ENCODE measurements at regions not wholly inside any gene's neighbourhood (a gene's known extent, or its start where the extent isn't known, plus 50 kb on each side); places are given as distances from the start of the nearest gene placed in this dataset.

DNA sequence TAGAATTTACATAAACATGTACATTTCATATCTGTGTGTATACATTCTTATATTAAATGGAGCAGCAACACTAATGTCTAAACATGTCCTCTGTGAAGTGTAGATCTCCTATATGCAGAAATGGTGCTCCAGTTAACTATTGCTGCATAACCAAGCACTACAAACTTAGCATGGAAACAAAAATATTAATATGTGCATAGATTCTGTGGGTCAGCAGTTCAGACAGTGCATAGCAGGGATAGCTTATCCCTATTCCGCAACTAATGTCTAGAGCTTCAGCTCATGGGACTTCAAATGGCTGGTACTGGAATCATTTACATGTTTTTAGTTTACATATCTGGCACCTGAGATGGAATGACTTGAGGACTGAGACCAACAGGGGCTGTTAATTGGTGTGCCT, 652.1 kb downstream of the TLE4 start:
- DNase-seq (ENCODE audit: low read depth): no peak

DNA sequence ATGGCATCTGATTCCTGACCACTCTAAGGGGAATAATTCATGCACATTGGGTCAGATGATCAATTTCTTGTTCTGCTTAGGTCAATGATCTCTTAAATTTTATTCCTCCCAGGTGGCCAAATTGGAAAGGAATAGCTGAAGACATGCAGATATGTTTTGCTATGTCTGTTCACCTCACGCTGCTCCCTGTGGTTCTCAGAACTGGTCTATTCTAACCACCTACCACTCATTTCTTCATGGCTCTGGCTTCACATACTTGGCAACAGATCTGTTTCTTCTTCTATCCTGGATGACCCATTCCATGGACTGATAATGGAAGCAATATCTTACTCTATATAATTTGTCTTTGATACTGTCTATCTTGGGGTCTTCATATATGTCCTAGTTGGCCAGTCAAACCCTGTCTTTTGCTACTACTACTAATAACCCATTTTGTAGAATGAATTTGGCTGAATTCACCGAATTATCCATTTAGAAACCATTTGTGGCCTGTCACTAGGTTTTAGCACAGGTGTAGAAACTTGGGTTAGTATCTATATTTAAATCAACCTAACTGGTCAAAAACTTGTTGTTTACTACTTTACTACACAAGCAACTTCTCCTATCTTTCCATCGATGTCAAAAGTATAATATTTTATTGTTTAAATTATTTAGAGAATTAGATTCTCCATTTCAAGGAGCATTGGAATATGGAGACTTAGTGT, 650.9 kb downstream of the TLE4 start:
- DNase-seq (ENCODE audit: low read depth): no peak

DNA sequence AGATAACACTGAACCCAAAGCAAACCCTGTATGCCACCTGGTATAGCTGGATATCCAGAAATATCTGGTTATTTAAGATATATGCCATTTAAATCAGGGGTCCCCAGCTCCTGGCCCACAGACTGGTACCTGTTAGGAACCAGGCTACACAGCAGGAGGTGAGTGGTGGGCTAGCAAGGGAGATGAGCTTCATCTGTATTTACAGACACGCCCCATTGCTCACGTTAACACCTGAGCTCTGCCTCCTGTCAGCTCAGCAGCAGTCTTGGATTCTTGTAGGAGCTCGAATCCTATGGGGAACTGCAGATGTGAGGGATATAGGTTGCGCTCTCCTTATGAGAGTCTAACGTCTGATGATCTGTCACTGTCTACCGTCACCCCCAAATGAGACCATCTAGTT, 646.6 kb downstream of the TLE4 start:
- no peak for DNase-seq (ENCODE audit: low read depth)

DNA sequence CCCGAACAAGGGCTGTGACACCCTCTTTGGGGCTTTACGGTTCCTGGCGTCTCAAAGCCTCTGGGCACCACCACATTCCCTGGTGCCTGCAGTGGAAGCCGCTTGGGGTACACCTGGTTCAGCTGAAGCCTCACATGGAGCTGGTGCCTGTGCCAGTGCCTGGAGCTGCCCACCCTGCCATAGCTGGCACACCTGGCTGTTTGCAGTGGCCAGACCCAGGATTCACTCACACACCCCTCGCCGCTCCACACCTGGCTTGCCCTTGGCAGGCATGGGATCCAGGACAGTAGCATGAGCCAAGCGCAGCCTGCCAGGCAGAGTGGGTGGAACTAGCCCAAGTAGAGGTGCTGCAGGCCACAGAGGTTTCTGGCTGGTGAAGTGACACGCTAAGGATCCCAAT, 641.8 kb downstream of the TLE4 start:
- DNase-seq (ENCODE audit: low read depth): no peak

DNA sequence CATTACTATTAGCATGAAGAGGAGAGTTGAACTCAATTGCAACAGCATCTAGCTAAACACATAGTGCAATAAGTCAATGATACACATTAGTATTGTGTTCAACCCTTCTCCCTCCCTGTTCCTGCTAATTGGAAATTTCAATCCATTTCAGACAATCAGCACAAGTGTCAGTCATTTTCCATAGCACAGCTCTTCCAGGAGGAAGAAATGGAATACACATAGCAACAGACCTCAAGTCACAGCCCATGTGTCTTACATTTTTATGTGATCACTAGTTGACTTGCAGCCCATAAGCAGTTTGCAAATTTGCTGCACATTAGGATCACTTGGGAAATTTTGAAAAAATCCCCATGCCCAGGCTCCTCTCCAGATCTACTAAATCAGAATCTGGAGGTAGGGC, 636.9 kb downstream of the TLE4 start:
- DNase-seq (ENCODE audit: low read depth): no peak

DNA sequence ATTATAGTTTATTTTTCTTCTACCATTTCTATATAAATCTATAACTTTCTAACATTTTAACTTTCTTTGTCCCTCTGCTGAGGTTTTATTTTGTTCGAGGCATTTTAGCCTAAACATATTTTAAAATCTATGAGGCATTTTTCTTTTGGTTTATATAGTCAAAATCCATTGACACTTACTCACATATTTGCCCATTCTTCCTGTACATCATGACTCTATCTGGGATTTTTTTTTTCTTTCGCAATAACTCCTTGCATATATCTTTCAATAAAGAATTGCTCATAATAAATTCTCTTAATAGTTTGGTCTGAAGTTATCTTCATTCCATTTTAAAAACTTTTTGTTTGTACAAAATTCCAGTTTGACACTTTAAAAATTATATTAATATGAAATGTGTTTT, 632.3 kb downstream of the TLE4 start:
- DNase-seq (ENCODE audit: low read depth): no peak

DNA sequence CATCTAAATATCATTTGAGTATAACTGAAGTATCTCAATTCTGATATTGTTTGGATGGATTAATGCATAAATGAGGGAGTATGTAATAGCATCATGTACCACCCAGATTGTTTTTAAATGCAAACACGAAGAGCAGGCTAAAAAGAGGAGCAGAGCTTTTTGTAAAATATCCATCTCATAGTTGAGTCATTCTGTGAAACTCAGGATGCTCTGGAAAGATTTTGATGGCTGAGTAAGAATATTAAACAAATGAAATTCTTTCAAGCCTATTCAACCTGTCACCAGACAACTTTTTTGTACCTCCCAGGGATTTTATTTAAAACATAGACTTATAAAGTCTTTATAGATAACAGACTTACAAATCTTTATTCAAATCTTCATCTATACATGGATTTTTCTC, 625.9 kb downstream of the TLE4 start:
- DNase-seq (ENCODE audit: low read depth): no peak

DNA sequence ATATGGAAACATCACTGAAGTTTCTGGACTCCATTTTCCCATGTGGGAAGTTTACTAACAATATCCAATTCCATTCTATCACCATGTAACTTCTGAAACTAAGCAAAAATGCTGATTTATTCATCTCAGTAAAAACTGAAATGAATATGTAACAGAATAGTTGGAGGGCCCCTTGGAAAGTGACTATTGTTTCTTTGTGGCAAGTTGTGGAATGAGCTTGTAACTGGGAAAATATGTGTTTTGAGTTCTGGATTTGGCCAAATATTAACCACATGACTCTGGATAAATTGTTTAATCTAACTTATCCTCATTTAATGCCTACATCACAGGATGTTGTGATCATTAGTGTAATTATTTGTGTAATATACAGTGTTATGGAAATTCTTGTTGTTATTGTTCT, 619.3 kb downstream of the TLE4 start:
- no peak for DNase-seq (ENCODE audit: low read depth)

DNA sequence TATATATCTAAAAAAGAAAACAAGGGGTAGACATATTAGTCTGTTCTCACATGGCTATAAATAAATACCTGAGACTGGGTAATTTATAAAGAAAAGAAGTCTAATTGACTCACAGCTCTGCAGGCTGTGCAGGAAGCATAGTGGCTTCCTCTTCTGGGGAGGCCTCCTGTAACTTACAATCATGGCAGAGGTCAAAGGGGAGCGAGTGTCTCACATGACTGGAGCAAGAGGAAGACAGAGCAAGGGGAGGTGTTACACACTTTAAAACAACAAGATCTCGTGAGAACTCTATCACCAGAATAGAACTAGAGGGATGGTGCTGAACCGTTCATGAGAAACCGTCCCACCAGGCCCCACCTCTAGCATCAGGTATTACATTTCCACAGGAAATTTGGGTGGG, 616.8 kb downstream of the TLE4 start:
- DNase-seq (ENCODE audit: low read depth): no peak

DNA sequence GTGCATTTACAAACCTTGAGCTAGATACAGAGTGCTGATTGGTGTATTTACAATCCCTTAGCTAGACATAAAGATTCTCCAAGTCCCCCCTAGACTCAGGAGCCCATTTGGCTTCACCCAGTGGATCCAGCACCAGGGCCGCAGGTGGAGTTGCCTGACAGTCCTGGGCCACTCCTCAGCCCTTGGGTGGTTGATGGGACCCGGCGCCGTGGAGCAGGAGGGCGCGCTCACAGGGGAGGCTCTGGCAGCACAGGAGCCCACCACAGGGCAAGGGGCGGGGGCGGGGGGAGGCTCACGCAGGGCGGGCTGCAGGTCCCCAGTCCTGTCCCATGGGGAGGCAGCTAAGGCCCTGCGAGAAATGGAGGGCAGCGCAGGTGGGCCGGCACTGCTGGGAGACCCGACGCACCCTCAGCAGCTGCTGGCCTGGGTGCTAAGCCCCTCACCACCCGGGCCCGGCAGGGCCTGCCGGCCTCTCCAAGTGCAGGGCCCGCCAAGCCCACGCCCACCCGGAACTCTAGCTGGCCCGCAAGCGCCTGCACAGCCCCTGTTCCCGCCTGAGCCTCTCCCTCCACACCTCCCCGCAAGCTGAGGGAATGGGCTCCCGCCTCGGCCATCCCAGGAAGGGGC, 613.5 kb downstream of the TLE4 start:
- DNase-seq (ENCODE audit: low read depth): no peak

DNA sequence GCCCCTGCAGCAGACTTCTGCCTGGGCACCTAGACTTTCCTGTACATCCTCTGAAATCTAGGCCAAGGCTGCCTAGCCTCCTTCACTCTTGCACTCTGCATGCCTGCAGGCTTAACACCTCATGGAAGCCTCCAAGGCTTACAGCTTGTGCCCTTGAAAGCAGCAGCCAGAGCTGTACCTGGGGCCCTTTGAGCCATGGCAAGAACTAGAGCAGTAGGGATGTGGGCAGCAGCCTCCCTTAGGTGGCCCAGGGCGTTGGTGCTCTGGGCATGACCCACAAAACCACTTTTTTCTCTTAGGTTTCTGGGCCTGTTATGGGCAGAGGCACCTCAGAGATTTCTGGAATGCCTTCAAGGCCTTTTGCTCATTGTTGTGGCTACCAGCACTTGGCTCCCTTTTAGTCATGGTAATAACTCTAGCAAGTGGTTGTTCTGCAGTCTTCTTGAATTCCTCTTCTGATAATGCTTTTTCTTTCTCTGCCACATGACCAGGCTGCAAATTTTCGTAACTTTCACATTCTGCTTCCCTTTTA, 606.2 kb downstream of the TLE4 start:
- no peak for DNase-seq (ENCODE audit: low read depth)

DNA sequence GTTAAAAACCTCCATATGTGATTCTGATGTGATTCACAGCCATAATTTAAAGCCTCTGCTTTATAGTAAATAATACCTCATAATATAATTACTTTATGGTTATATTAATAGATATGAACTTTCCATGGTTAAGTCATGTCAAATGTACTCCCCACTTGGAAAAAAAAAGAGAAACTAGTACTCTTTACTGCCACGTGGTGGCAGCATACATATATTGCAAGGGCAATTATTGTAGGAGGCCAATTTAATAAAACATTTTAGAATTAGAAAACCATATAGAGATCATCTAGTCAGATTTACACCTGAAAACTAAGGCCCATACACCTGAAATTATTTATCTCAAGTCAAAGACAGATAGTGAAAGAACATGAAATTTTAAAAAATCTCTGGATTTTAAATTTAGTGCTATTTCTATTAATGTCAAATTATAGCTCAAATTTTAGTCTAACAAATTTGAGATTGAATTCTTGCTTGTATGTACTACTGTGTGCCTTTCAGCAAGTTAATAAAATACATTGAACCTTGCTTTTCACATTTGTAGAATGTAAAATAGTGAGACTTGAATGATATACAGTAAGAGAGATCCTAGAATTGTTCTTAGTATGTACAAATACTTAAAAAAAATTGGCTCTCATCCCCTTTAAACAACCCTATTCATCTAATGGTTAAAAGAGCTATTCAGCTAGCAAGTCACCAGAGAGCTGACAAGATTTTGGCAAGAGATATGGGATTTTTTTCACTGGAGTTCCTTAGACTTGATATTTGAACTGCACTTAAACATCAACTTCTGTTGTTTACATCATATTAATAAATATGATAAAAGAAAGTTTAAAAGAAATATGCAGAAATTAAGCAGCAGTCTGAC, 603.8 kb downstream of the TLE4 start:
- no peak for DNase-seq (ENCODE audit: low read depth)

DNA sequence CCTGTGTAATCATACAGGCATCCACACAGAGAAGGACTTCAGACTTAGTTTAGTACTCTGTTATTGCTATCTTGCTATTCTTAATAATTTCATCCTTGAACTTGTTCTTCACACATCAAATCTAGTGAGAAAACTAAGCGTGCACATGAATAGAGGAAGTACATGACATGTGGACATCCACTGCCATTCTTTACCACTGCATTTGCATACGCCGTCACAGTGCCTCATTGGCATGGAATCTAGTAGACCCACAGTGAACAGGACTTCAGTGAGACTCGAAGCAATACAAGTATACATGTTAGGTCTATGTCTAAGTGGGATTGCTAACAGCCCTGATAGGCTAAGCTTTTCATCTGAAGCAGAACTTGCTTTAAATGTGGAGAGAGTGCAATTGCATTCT, 592.1 kb downstream of the TLE4 start:
- no peak for DNase-seq (ENCODE audit: low read depth)

DNA sequence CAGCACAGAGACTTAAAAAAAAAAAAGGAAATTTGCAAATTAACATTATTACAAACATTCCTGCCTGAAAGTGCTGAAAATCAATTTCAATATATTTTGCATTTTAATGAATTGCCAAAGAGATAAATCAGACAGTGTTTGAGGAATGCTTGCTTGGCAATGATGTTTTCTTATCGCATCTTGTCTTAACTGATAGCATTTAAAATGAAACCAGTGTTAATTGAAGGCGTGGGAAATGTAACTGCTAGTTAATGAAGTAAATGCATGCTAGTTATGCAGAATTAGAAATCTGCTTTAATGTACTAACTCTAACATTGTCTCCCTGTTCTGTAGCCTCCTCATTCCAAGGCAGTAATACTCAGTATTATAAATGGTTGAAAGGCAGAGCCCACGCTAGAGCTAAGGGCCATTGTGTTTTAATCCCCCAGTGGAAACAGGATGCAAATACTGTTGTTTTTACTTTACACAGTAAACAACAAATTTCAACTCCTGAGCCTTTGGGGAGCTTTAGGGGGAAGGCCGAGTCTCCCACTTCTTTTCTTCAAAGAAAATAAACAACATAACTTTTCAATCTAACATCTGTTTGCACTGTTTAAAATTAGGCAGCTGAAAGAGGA, 586.9 kb downstream of the TLE4 start:
- DNase-seq (ENCODE audit: low read depth): no peak

DNA sequence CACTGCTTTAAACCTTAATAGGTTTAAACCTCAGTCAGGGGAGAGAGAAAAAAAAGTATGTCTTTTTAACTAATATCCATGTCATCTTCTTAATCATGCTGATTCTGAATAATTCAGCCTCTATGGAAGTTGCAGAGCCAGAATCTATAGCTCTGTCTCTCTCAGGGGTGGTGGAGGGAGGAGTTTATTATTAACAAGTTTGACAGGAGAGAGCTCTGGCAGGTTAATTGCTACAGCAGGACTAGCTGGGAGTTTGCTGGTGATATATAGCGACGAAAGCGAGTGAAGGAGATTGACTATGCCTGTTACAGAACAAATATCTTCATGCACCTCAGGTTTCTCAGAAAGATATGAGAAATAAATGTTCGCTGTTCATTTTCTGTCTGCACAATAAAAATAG, 586.4 kb downstream of the TLE4 start:
- DNase-seq (ENCODE audit: low read depth): no peak

DNA sequence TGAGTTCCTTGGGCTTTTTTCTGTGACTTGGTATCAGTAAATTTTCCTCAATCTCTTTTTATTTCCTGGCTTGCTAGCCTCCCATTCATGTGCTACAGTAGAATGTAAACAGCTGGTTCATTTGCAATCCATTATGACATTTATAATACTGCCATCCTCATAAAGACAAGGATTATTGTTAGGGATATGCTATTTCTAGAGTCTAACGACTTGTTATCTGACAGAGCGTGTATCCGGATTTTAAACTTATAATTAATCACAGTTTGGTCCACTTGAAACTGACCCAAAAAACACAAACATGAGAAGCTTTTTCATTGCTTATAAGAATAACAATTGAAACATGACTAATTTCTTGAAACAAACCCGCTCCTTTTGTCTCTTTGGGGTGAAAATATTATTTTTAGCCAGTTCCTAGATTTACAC, 585.8 kb downstream of the TLE4 start:
- no peak for DNase-seq (ENCODE audit: low read depth)

DNA sequence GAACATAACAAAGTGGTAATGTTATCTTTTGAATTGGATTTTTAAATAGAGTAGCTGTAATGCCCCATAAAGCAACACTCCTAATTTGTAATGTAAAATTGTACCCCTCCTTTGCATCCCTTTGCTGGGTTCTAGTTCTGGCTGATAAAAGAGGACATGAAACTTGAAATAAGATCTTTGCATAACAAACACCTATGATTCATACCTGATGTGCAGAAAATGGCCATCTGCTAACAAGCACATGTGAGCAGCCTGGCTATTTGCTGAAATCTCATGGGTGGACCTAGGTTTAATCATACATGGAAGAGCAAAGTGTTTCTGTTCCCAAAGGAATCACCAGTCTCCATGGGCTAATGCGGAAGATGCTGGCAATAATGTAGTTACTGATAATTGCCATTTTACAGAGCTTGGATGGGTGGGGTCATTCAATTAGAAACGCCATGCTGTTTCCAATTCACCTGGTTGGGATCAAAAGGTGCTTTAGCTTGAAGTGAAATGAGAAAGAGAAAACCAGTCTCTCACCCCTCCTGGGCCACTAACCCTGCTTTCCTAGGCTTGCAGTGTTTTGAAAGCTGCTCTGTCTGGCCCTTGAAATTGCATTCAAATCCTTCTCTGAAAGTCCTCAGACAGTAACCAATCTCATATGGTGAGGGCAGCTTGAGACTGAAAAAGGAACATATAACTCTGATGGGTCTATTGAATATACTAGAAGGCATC, 585.1 kb downstream of the TLE4 start:
- no peak for DNase-seq (ENCODE audit: low read depth)

DNA sequence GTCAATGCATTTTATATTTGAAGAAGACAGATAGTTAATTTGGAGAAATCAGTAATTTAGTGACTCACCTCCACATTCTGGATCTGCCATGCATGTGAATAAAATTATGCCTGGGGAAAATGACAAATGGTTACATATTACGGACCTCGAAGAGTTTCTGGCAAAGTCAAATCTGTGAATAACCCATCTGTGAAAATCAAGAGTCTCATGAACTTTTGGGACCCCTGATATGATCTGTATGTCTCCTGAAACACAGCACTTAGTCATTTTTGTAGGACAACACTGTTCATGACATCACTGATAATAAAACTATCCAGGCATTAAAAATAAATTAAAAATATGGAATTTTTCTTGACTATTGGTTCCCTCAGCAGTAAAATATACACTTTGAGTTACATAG, 584.5 kb downstream of the TLE4 start:
- no peak for DNase-seq (ENCODE audit: low read depth)

DNA sequence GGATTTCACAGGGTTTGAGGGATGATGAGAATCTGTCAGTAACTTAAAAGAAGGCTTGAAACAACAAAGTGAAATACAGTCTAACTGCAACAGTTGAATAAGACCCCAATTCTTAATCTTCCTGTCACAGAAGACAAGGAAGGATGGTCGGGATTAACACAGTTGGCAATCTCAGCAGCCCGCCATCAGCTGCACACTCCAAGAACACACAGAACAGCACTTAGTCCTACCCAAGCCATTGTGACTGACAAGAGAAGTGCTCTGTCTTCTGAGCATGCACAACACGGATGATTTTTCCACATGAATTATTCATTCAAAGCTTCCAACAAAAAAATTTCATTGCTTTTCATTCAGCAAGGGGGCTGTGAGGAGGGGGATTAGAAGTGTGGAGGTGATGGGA, 576.1 kb downstream of the TLE4 start:
- DNase-seq (ENCODE audit: low read depth): no peak

DNA sequence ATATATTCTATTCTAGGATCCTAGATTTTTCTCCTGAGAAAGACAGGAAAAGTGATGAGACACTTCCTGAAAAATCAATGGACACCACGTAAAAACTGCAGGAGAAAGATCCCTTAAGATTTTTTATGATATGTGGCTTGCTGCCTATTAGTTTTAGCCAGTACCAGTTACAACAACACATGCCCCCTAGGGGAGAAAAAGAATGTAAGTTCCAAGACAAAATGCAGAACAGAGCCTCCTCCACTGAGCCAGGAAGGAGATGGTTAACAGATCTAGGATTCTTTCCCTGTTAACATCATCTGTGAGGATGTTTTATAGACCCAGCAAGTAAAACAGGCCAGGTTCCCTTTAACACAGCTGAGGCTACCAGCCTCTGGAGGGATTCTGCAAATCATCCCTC, 574.7 kb downstream of the TLE4 start:
- no peak for DNase-seq (ENCODE audit: low read depth)

DNA sequence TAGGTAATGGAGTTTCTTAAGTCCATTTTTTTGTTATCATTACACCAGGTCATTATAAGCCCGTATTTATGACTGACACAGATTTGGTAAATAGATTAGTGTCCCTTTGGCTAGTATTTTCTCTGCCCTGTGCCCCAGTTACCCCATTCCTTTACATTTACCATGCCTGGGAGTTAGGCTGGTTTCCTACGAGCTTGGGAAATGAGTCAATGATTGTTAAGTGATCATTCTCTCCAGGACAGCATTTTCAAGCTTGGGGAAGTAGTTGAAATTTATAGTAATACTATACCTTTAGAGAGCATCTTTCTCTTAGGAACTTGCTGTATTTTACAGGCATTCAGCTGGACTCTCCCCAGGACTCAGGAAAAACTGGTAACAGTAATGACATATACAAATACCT, 573.1 kb downstream of the TLE4 start:
- DNase-seq (ENCODE audit: low read depth): no peak

DNA sequence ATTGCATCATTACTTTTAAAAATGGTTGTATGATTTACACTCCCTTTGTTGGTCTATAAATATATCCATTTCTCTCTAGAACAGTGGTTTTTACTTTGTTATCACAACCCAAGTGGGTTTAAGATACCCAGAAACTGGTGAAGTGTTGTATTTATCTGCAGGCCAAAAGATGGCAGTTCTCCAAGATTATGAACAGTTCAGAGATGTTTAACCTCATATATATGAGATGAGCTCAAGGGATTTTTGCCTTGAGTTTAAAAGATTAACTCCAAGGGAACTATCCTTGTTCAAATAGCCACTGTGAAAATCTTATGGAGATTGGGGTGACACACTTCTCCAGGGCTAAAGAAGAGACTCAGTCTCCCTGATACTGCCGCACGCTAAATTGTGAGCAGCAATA, 572.6 kb downstream of the TLE4 start:
- no peak for DNase-seq (ENCODE audit: low read depth)

Data from stimulated activated CD8-positive, alpha-beta memory T cell treated with anti-CD3 and anti-CD28 coated beads, Interleukin-12 subunit alpha, Interleukin-12 subunit beta, amount 100 ng/mL, for 4 hours (primary cell).